Right lobe of liver (tissue), 4 donors: ENCODE measurements at regions not wholly inside any gene's neighbourhood (a gene's known extent, or its start where the extent isn't known, plus 50 kb on each side); places are given as distances from the start of the nearest gene placed in this dataset.

ENCODE experiments used
- POLR2A ChIP-seq: fragments of 450-650 bp; IDR thresholded peaks from one replicate; pipeline ENCODE4 v1.6.1; 2017; ENCODE audit warnings: antibody characterized with exemption, mild to moderate bottlenecking
- TF ChIP-seq, protein P1 (sequence below), 4 donors: fragments of 200-600 bp in 3 of 4; fragments of 450-650 bp in 1 of 4; IDR thresholded peaks; one replicate each; pipeline versions ENCODE4 v1.5.1 to v1.8.0; 2016 to 2022; ENCODE audit warnings: antibody characterized with exemption in 4 of 4, mild to moderate bottlenecking in 2 of 4
- donor health status: DM: no; HTN: no; CAD: no.
- donor health status: DM: no; HTN: no; CAD: no.
- donor health status: DM: no; HTN: yes; CAD: no.

DNA sequence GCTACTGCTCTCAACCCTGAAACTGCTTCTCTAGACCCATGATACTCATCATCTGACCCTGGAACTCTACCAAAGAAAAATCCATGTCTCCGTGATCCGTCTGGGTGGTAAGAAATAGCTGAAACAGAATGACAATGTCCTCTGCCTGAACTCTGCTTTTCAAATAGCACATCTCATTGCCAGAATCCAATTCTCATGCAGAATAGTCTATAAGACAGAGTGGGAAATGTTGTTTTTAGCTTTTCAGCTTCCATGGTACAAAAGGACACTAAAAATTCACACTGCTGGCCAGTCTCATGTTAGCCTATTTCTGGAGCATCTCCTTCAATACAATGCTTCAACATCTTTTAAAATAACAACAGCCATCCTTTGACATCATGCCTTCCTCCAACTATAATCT is 1355.8 kb upstream of the PRMT6 start:
- TF ChIP-seq, protein P1, sequence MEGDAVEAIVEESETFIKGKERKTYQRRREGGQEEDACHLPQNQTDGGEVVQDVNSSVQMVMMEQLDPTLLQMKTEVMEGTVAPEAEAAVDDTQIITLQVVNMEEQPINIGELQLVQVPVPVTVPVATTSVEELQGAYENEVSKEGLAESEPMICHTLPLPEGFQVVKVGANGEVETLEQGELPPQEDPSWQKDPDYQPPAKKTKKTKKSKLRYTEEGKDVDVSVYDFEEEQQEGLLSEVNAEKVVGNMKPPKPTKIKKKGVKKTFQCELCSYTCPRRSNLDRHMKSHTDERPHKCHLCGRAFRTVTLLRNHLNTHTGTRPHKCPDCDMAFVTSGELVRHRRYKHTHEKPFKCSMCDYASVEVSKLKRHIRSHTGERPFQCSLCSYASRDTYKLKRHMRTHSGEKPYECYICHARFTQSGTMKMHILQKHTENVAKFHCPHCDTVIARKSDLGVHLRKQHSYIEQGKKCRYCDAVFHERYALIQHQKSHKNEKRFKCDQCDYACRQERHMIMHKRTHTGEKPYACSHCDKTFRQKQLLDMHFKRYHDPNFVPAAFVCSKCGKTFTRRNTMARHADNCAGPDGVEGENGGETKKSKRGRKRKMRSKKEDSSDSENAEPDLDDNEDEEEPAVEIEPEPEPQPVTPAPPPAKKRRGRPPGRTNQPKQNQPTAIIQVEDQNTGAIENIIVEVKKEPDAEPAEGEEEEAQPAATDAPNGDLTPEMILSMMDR (IDR thresholded peaks at IDR 0.05): no peak
- no peak for TF ChIP-seq POLR2A
